ENCODE measurements at regions not wholly inside any gene's neighbourhood (a gene's known extent, or its start where the extent isn't known, plus 50 kb on each side); places are given as distances from the start of the nearest gene placed in this dataset.

DNA sequence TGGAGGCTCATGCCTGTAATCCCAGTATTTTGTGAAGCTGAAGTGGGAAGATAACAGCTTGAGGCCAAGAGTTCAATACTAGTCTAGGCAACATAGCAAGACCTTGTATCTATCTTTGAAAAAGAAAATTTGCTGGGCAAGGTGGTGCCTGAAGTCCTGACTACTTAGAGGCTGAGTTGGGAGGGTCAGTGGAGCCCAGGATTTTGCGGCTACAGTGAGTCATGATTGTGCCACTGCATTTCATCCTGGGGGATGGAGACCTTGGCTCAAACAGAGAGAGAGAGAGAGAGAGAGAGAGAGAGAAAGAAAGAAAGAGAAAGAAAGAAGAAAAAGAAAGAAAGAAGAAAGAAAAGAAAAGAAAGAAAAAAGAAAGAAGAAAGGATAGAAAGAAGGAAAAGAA lies 1872.3 kb upstream of the PCDH20 start:
- TF ChIP-seq, protein P1, sequence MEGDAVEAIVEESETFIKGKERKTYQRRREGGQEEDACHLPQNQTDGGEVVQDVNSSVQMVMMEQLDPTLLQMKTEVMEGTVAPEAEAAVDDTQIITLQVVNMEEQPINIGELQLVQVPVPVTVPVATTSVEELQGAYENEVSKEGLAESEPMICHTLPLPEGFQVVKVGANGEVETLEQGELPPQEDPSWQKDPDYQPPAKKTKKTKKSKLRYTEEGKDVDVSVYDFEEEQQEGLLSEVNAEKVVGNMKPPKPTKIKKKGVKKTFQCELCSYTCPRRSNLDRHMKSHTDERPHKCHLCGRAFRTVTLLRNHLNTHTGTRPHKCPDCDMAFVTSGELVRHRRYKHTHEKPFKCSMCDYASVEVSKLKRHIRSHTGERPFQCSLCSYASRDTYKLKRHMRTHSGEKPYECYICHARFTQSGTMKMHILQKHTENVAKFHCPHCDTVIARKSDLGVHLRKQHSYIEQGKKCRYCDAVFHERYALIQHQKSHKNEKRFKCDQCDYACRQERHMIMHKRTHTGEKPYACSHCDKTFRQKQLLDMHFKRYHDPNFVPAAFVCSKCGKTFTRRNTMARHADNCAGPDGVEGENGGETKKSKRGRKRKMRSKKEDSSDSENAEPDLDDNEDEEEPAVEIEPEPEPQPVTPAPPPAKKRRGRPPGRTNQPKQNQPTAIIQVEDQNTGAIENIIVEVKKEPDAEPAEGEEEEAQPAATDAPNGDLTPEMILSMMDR (IDR thresholded peaks at IDR 0.05), result no peak
- TF ChIP-seq EP300 (IDR thresholded peaks at IDR 0.05) (no peak), POLR2A (IDR thresholded peaks at IDR 0.05) (no peak)
